Uterus (tissue), 2 donors: ENCODE measurements at regions not wholly inside any gene's neighbourhood (a gene's known extent, or its start where the extent isn't known, plus 50 kb on each side); places are given as distances from the start of the nearest gene placed in this dataset.

Source experiments
- CTCF ChIP-seq, 4 experiments: fragments of 200-600 bp in 2 of 4; fragments of 450-650 bp in 2 of 4; sonication (generic) in 2 of 4; IDR thresholded peaks; one replicate each; pipeline ENCODE4 v1.5.1; 2016 to 2019; ENCODE audit warnings: antibody characterized with exemption in 4 of 4, mild to moderate bottlenecking in 2 of 4, moderate library complexity in 1 of 4
- POLR2A ChIP-seq, 2 donors: fragments of 450-650 bp; IDR thresholded peaks; one replicate each; pipeline ENCODE4 v1.6.1; 2016; ENCODE audit warnings: antibody characterized with exemption in 2 of 2, mild to moderate bottlenecking in 1 of 2, moderate library complexity in 1 of 2

GRCh38 chr12:13817131-13817530 is 164.3 kb downstream of the GRIN2B start:
- no peak for TF ChIP-seq CTCF (IDR thresholded peaks at IDR 0.05)
- TF ChIP-seq POLR2A (IDR thresholded peaks at IDR 0.05) = no peak
